Stomach (tissue), 4 donors: ENCODE measurements at regions not wholly inside any gene's neighbourhood (a gene's known extent, or its start where the extent isn't known, plus 50 kb on each side); places are given as distances from the start of the nearest gene placed in this dataset.

Source experiments
- EP300 ChIP-seq: sonication (generic); formaldehyde crosslinking; IDR thresholded peaks from one replicate; pipeline ENCODE4 v1.6.1; 2017; ENCODE audit warnings: antibody characterized with exemption
- POLR2A ChIP-seq, 4 donors: fragments of 450-650 bp; IDR thresholded peaks; one replicate each; pipeline ENCODE4 v1.6.1; 2016; ENCODE audit warnings: antibody characterized with exemption in 4 of 4, control low read depth in 2 of 4, mild to moderate bottlenecking in 1 of 4, moderate library complexity in 1 of 4
- POLR2AphosphoS5 ChIP-seq, 3 donors: sonication (generic); formaldehyde crosslinking; IDR thresholded peaks; one replicate each; pipeline ENCODE4 v1.6.1; 2016; ENCODE audit warnings: antibody characterized with exemption in 3 of 3
- TF ChIP-seq, protein P1 (sequence below), 7 experiments: fragments of 450-650 bp in 4 of 7; fragments of 200-600 bp in 3 of 7; sonication (generic) in 3 of 7; IDR thresholded peaks; one replicate each; pipeline ENCODE4 v1.5.1; 2016 to 2019; ENCODE audit warnings: antibody characterized with exemption in 7 of 7, control low read depth in 2 of 7, mild to moderate bottlenecking in 1 of 7

- TF ChIP-seq POLR2AphosphoS5 (IDR thresholded peaks at IDR 0.05) (no peak), POLR2A (IDR thresholded peaks at IDR 0.05) (no peak), EP300 (no peak)
- TF ChIP-seq, protein P1, sequence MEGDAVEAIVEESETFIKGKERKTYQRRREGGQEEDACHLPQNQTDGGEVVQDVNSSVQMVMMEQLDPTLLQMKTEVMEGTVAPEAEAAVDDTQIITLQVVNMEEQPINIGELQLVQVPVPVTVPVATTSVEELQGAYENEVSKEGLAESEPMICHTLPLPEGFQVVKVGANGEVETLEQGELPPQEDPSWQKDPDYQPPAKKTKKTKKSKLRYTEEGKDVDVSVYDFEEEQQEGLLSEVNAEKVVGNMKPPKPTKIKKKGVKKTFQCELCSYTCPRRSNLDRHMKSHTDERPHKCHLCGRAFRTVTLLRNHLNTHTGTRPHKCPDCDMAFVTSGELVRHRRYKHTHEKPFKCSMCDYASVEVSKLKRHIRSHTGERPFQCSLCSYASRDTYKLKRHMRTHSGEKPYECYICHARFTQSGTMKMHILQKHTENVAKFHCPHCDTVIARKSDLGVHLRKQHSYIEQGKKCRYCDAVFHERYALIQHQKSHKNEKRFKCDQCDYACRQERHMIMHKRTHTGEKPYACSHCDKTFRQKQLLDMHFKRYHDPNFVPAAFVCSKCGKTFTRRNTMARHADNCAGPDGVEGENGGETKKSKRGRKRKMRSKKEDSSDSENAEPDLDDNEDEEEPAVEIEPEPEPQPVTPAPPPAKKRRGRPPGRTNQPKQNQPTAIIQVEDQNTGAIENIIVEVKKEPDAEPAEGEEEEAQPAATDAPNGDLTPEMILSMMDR (IDR thresholded peaks at IDR 0.05) = no peak
These were observed 618.2 kb upstream of the FRG1 start for GRCh38 chr4:189322426-189322825.
